OCI-LY1 (cell line): ENCODE measurements at regions not wholly inside any gene's neighbourhood (a gene's known extent, or its start where the extent isn't known, plus 50 kb on each side); places are given as distances from the start of the nearest gene placed in this dataset.

ENCODE experiments used
- H2AFZ ChIP-seq: fragments of 200-600 bp; sonication (generic), shearing (Covaris generic); 2 replicates; pipeline ENCODE4 v1.6.0; 2014; ENCODE audit warnings: antibody characterized with exemption, mild to moderate bottlenecking, low read length
- H3F3A ChIP-seq: fragments of 200-600 bp; sonication (generic), shearing (Covaris generic); 2 replicates; pipeline ENCODE4 v1.6.0; 2014; ENCODE audit warnings: mild to moderate bottlenecking, antibody characterized with exemption, low read length, moderate library complexity; ENCODE audit not compliant: insufficient read depth
- H3K27ac ChIP-seq: fragments of 200-600 bp; sonication (generic); 2 replicates; pipeline ENCODE4 v1.5.1; 2014; ENCODE audit warnings: low read length, mixed run types, mild to moderate bottlenecking, low read depth; ENCODE audit not compliant: poor library complexity, severe bottlenecking
- H3K27me3 ChIP-seq: fragments of 200-600 bp; sonication (generic); 2 replicates; pipeline ENCODE4 v1.6.0; 2014; ENCODE audit warnings: antibody characterized with exemption, mild to moderate bottlenecking, low read length, moderate library complexity; ENCODE audit not compliant: insufficient read depth
- H3K36me3 ChIP-seq: fragments of 200-600 bp; sonication (generic); 2 replicates; pipeline ENCODE4 v1.6.1; 2014; ENCODE audit warnings: mild to moderate bottlenecking, antibody characterized with exemption, low read length, moderate library complexity, mixed read lengths; ENCODE audit not compliant: insufficient read depth
- H3K4me1 ChIP-seq: fragments of 200-600 bp; sonication (generic); 2 replicates; pipeline ENCODE4 v1.5.1; 2014; ENCODE audit warnings: mild to moderate bottlenecking, low read length, moderate library complexity; ENCODE audit not compliant: insufficient read depth, severe bottlenecking
- H3K4me2 ChIP-seq: fragments of 200-600 bp; sonication (generic), shearing (Covaris generic); 2 replicates; pipeline ENCODE4 v1.6.1; 2014; ENCODE audit warnings: low read length
- H3K4me3 ChIP-seq: fragments of 200-600 bp; sonication (generic); 2 replicates; pipeline ENCODE4 v1.5.1; 2014; ENCODE audit warnings: low read length, low read depth, mild to moderate bottlenecking, mixed read lengths; ENCODE audit not compliant: poor library complexity, severe bottlenecking
- H3K79me2 ChIP-seq: fragments of 200-600 bp; shearing (Covaris generic); 2 replicates; pipeline ENCODE4 v1.6.1; 2016; ENCODE audit warnings: mixed run types, low read length, mixed read lengths; ENCODE audit not compliant: insufficient read depth
- H3K9ac ChIP-seq: fragments of 200-600 bp; sonication (generic), shearing (Covaris generic); 2 replicates; pipeline ENCODE4 v1.6.1; 2014; ENCODE audit warnings: mild to moderate bottlenecking, low read length, mixed read lengths
- H3K9me2 ChIP-seq: fragments of 200-600 bp; sonication (generic), shearing (Covaris generic); 2 replicates; pipeline ENCODE4 v1.6.1; 2014; ENCODE audit warnings: low read depth, mild to moderate bottlenecking, low read length, mixed read lengths
- H3K9me3 ChIP-seq: fragments of 200-600 bp; shearing (Covaris generic); 2 replicates; pipeline ENCODE4 v1.6.1; 2014; ENCODE audit warnings: low read length, mixed read lengths
- H4K20me1 ChIP-seq: fragments of 200-600 bp; sonication (generic), shearing (Covaris generic); 2 replicates; pipeline ENCODE4 v1.6.0; 2016; ENCODE audit warnings: mild to moderate bottlenecking, low read length; ENCODE audit not compliant: insufficient read depth
- CTCF ChIP-seq: fragments of 200-600 bp; sonication (generic), shearing (Covaris generic); IDR thresholded peaks from 2 replicates; pipeline ENCODE4 v1.5.1; 2017; ENCODE audit warnings: mild to moderate bottlenecking, antibody characterized with exemption, low read length, moderate library complexity, mixed read lengths
- EZH2 ChIP-seq: fragments of 200-600 bp; sonication (generic), shearing (Covaris generic); IDR thresholded peaks from 2 replicates; pipeline ENCODE4 v1.8.0; 2017; ENCODE audit warnings: borderline replicate concordance, mixed run types, mild to moderate bottlenecking, antibody characterized with exemption, low read length, moderate library complexity, mixed read lengths

- Histone ChIP-seq H3K27ac (no peak overlapping the region), H2AFZ (no peak overlapping the region), H3K9me2 (no peaks in the 10 kb centered on the region), H3K4me2 (no peak overlapping the region), H3F3A (no peaks in the 10 kb centered on the region), H3K9ac (no peak overlapping the region), H3K36me3 (no peaks in the 10 kb centered on the region), H4K20me1 (no peaks in the 10 kb centered on the region), H3K27me3 (no peaks in the 10 kb centered on the region; the same call in 1 of the 2 replicates), H3K4me1 (no peaks in the 10 kb centered on the region), H3K9me3 (no peaks in the 10 kb centered on the region), H3K4me3 (no peak overlapping the region), H3K79me2 (no peaks in the 10 kb centered on the region)
- TF ChIP-seq CTCF: no peak
- no peak for TF ChIP-seq EZH2
These were observed 468.3 kb upstream of the AUTS2 start for GRCh38 chr7:69129951-69130350.

- H3F3A ChIP-seq: no peaks in the 10 kb centered on the region
- H3K27ac ChIP-seq: no peak overlapping the region
- no peaks in the 10 kb centered on the region for H4K20me1 ChIP-seq
- no peak overlapping the region for H3K9ac ChIP-seq
- H3K4me2 ChIP-seq: no peak overlapping the region
- no peak overlapping the region for H2AFZ ChIP-seq
- TF ChIP-seq EZH2 (no peak), CTCF (no peak)
- no peaks in the 10 kb centered on the region for H3K36me3 ChIP-seq
- no peaks in the 10 kb centered on the region; the same call in 1 of the 2 replicates for H3K27me3 ChIP-seq
- no peaks in the 10 kb centered on the region for H3K79me2 ChIP-seq
- H3K9me3 ChIP-seq: no peaks in the 10 kb centered on the region
- H3K4me1 ChIP-seq: no peaks in the 10 kb centered on the region
- no peaks in the 10 kb centered on the region for H3K9me2 ChIP-seq
- H3K4me3 ChIP-seq: no peak overlapping the region
These were observed 467.9 kb upstream of the AUTS2 start for GRCh38 chr7:69130396-69130795.

GRCh38 chr7:69134316-69134715 is 464.0 kb upstream of the AUTS2 start:
- H3K27me3 ChIP-seq: no peaks in the 10 kb centered on the region; the same call in 1 of the 2 replicates
- no peaks in the 10 kb centered on the region for H3K9me2 ChIP-seq
- H3K9me3 ChIP-seq: peaks cover 8% of the 10 kb centered on the region
- H3K4me3 ChIP-seq: no peak overlapping the region
- no peak overlapping the region for H3K9ac ChIP-seq
- no peaks in the 10 kb centered on the region for H3K79me2 ChIP-seq
- no peaks in the 10 kb centered on the region for H3K36me3 ChIP-seq
- H2AFZ ChIP-seq: no peak overlapping the region
- H3F3A ChIP-seq: no peaks in the 10 kb centered on the region
- no peak overlapping the region for H3K4me2 ChIP-seq
- H3K4me1 ChIP-seq: no peaks in the 10 kb centered on the region
- H3K27ac ChIP-seq: no peak overlapping the region
- no peaks in the 10 kb centered on the region for H4K20me1 ChIP-seq
- no peak for TF ChIP-seq EZH2
- no peak for TF ChIP-seq CTCF
